Left colon (tissue), 2 donors: ENCODE measurements at regions not wholly inside any gene's neighbourhood (a gene's known extent, or its start where the extent isn't known, plus 50 kb on each side); places are given as distances from the start of the nearest gene placed in this dataset.

ENCODE experiments used
- ATAC-seq: fragments of 200-7000 bp; cut with Tn5 transposase; one replicate; pipeline ENCODE4 v1.9.1; 2020; ENCODE audit warnings: mild to moderate bottlenecking, moderate library complexity
- DNase-seq, 2 donors: peaks; one replicate each; pipeline ENCODE4 v3.0.0-alpha.2; 2020
- intact Hi-C, 2 donors: fragments of 100-400 bp; cut with DNase I in 1 of 2; cut with micrococcal nuclease in 1 of 2; formaldehyde crosslinking; loops; one replicate each; pipeline versions ENCODE4 v1.11.2 to v1.14.0; 2022; cut with DNase I, micrococcal nuclease
- donor health status: DM: no; HTN: no; CAD: no.
- donor health status: DM: yes; HTN: yes; CAD: no.

DNA sequence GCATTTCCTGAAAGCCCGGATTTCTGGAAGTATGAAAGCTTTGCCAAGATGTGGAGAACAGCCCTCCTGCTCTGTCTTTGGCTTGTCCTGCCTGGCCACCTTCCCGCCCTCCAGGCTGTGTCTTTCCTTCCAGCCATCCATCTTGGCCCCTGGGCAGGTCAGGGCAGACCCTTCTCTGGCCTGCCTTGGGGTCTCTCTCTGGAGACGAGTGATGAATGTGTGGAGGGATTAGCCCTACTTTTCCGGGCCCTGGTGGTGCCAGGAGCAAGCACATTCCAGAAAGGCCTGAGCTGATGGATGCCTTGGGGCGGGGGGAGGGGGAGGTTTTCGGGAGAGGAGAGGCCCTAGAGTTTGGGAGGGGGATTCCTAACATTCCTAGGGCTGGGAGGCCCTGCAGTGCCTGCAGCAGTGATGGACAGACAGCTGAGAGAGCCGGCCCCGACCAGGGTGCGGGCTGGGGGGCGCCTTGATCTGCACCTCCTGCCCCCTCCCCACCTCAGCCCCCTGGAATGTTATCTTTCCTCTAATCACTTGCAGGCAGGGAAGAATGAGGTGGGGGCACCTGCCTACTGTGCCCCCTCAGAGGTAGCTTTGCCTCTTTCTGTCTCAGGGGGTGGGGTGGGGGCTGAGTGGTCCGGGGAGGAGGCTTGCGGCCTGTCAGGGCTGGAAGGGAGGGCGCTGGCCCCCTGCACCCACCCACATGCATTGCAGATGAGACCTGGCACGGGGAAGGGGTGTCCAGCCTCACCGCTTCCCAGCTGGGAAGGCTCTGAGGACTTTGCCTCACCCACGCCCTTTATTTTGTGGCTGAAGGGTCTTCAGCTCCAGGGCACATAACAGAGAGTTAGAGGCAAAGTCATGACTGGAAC, 156.2 kb downstream of the DDX1 start:
- DNase-seq (no peak), ATAC-seq (no peak)
- intact Hi-C loops, result no loop called here

- intact Hi-C loops, result no loop called here
- ATAC-seq (no peak), DNase-seq (peak in 1 of 2 donors; percentile 55)
Observed at GRCh38 chr2:15748736-15749323, 157.2 kb downstream of the DDX1 start.

DNA sequence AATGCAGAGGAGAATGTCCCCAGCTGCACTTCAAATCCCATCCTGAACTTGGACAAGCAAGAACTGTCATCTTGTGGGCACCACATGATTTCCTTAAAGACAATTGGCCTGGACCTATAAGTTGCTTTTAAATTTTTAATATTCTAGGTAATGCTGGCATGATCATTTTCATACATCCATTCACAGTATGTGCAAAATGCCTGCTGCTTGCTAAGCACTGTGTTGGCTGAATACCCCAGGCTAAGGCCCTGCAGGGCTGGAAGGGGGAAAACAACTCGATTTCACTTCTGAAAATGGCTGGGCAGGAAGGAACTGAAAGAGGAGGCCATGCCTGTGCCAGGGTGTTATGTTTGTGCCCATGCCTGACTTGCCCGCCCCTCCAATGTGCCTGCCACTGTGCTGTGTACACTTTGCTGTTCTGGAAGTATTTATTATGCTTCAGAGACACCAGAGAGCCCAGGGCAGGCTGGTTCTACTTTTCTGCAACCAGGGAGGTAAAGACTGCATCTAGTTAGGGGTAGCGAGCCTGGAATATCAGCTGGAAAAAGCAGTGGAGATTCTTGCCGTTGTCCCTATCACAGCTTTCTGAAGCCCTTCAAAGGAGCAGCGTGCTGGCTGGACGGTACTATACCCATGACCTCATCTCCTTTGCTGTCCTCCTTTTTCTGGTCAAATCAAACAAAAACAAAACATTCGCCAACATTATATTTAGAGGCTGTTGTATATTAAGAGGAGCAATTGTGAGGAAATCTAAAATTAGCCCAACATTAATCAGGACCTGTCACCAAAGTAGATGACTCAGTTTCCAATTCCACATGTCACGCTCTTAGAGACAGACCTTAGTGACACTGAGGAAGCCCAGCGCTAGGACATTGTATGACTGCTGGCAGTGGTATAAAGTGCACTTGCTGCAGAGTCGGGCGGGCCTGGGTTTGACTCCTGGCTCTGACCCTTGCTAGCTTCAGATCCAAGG, 158.1 kb downstream of the DDX1 start:
- ATAC-seq (no peak), DNase-seq (no peak)
- intact Hi-C loops, result no loop called here

DNA sequence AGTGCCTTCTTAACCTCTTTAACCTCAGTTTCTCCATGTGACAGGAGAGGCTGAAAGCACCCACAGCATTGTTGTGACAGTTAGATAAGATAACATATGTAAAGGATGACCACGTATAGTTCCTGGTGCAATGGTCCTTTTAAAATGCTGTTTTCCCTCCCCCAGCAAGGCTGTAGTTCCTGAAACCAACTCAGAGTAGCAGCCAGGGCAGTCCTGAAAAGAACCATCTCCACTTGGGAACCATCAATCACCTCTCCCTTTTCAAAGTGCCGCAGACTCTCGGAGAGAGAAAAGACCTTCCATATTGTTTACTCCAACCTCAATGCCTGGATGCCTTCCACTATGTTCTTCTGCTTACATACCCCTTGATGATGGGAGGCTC, 158.8 kb downstream of the DDX1 start:
- ATAC-seq (no peak), DNase-seq (no peak)
- intact Hi-C loops, result no loop called here

GRCh38 chr2:15750822-15751329, 159.2 kb downstream of the DDX1 start:
- intact Hi-C loops, result no loop called here
- DNase-seq (no peak), ATAC-seq (no peak)

DNA sequence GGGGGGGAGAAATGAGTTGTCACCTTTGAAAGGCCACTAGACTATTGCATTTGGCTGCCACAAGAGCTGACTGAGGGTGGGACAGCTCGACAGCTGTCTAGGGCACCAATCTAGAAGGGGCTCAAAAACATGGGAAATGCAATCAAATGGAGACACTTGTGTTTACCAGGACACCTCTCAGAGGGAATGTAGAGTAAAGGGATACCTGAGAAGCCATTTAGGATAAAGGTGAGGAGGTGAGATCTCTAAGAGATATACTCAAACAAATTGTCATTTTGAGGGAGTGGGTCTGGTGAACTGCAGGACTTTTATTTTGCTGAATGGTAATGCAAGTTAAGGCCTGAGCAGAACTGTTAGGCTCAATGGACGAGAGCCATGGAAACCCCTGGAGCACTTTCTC, 159.8 kb downstream of the DDX1 start:
- intact Hi-C loops, result no loop called here
- DNase-seq (no peak), ATAC-seq (no peak)

DNA sequence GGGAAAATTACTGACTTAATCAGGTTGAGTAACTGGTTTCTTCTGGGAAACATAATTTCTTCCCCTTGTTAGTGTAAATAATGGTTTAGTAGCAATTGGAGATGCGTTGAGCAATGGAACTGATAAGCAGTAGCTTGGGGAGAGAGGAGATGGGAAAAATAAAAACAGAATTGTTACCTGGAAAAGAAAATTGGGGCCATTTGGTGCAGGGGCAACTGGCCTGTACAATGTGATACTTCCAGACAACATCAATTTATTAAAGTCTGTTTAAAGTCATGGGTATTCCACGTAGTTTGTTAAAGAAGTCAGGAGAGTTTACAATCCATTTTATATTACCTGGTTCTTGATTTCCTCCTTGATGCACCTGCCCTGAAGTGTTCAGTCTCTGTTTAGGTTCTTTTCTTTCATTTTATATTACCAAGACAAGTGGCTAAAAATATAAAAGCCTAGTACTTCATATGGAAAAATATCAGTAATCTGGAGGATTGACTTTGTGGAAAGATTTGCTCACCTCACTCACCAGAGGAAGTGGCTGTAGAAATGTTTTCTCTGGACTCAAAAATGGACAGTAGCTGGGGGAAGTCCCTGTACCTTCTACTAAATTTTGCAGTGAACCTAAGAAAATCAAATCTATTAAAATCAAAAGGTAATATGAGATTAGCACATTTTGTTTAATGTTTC, 161.0 kb downstream of the DDX1 start:
- DNase-seq (no peak), ATAC-seq (no peak)
- intact Hi-C loops, result no loop called here

GRCh38 chr2:15753233-15753798, 161.6 kb downstream of the DDX1 start:
- intact Hi-C loops, result no loop called here
- no peak for ATAC-seq
- DNase-seq, result no peak

- no peak for DNase-seq
- no peak for ATAC-seq
- intact Hi-C loops, result no loop called here
Observed at GRCh38 chr2:15753811-15754702, 162.4 kb downstream of the DDX1 start.

GRCh38 chr2:15754703-15755099, 163.0 kb downstream of the DDX1 start:
- ATAC-seq (no peak), DNase-seq (no peak)
- intact Hi-C loops, result no loop called here

DNA sequence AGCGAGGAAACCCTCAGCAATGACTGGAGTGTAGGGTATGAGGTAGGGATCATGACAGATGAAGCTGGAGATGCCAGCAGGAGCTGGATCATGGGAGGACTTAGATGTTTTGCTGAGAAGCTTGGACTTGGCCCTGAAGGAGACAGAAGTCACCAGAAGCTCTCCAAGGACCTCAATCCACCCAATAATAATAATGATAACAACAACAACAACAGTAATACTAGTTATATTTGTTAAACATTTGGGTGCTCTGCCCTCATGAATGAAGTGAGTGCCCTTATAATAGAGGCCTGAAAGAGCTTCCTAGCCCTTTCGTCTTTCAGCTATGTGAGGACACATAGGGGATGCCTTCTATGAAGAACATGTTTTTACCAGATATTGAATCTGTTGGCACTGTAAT, 163.9 kb downstream of the DDX1 start:
- intact Hi-C loops, result no loop called here
- DNase-seq (no peak), ATAC-seq (no peak)

DNA sequence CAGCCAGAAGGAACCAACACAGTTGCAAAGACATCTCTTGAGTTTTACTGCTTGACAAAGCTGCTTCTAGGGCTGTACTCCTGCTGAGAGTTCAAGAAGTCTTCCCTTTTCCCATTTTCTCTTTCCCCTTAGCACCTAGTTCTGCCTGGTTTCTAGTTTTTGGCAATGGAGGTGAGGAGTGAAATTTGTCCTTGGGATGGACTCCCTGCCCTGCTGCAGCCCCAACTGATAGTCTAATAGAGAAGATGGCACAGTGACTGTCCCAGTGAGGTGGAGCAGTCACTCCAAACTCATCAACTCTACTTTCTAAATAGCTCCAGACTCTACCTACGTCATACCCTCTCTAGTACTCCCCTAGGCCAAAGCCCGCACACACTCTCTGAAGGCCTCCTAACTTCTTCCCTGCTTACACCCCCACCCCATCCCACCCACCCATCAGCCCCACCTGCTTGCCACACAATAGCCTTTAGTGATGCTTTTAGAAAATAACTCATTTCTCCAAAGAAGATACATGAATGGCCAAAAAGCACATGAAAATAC, 164.4 kb downstream of the DDX1 start:
- DNase-seq (no peak), ATAC-seq (no peak)

DNA sequence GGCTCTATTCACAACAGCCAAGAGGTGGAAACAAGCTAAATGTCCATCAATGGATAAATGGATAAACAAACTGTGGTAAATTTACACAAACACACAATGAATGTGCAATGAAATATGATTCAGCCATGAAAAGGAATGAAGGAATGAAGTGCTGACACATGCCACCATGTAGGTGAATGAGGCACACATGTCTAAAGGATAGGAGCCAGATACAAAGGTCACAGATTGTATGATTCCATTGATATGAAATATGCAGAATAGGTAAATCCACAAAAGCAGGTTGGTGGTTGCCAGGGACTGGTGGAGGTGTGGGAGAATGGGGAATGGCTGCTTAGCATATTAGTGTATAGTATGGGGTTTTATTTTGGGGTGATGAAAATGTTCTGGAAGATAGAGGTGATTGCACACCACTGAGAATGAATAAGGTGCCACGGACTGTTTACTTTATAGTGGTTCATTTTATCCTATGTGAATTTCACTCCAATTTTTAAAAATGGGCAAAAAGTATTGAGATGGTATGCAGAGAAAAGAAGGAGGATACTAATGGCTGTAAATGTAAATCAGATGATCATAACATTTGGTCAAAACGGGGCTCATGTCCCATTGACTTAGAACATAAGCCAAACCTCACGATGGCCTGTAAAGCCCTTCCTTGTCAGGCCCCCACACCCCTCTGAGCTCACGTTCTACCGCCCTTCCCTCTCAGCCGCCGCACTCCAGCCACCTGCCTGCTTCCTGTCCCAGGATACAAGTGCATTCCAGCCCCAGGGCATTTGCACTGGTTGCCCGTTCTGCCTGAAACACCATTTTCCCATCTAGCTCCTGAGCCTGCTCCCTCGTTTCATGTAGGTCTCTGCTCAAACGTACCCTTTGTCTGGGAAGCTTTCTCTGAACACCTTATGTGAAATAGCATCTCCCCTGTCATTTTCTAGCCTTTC, 165.5 kb downstream of the DDX1 start:
- ATAC-seq (no peak), DNase-seq (no peak)
- intact Hi-C loops, result no loop called here

More for the DNA sequence above, 164.4 kb downstream of the DDX1 start:
- intact Hi-C loops, result no loop called here

- DNase-seq, result no peak
- intact Hi-C loops, result no loop called here
- no peak for ATAC-seq
Observed at GRCh38 chr2:15757820-15758586, 166.3 kb downstream of the DDX1 start.

- intact Hi-C loops, result no loop called here
- ATAC-seq, result no peak
Observed at GRCh38 chr2:15758848-15759247, 167.2 kb downstream of the DDX1 start.

DNA sequence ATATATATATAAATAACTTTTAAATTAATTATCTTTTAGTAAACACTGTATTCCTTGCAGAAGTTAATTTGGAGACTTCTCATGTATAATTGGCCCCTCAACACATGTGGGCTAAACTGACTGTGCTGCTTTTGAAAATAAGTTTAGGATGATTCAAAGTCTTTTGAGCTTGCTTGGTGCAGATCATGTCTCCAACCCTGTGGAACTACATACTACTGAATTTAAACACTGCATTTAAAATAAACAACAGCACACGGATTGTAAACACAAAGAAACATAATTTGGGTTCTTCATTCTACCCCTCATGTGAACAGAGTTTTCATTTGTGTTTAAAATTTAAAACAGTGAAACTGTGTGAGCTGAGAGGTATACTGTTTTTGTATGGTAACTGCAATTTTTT, 167.7 kb downstream of the DDX1 start:
- ATAC-seq, result no peak
- intact Hi-C loops, result no loop called here
- DNase-seq, result no peak

More at GRCh38 chr2:15758848-15759247, 167.2 kb downstream of the DDX1 start:
- DNase-seq, result no peak
